ENCODE measurements at regions not wholly inside any gene's neighbourhood (a gene's known extent, or its start where the extent isn't known, plus 50 kb on each side); places are given as distances from the start of the nearest gene placed in this dataset.

- TF ChIP-seq CTCF (IDR thresholded peaks at IDR 0.05) (no peak), POLR2A (IDR thresholded peaks at IDR 0.05) (no peak)
Observed at GRCh38 chr4:125420526-125420925, 105.8 kb downstream of the FAT4 start.

Measured in lower leg skin (tissue), 3 donors.